Fibroblast of lung (primary cell): ENCODE measurements at regions not wholly inside any gene's neighbourhood (a gene's known extent, or its start where the extent isn't known, plus 50 kb on each side); places are given as distances from the start of the nearest gene placed in this dataset.
"Not testable (repeated sequence)": the region's sequence is repeated elsewhere in the genome, so short reads cannot be mapped to it uniquely, and the experiment has no call there.

Experiments used
- DNase-seq, 2 donors: peaks; one replicate each; pipeline versions ENCODE4 v3.0.0 to v3.0.0-alpha.2; 2010; ENCODE audit warnings: low read depth in 2 of 2
- H2AFZ ChIP-seq: 2 replicates; pipeline ENCODE4 v1.5.1; 2012; ENCODE audit warnings: low read length, control low read depth, inconsistent platforms
- H3K27ac ChIP-seq: 2 replicates; pipeline ENCODE4 v1.5.1; 2011; ENCODE audit warnings: low read length, control low read depth; ENCODE audit not compliant: insufficient read depth
- H3K27me3 ChIP-seq: 2 replicates; pipeline ENCODE4 v1.5.1; 2011; ENCODE audit warnings: mild to moderate bottlenecking, low read length; ENCODE audit not compliant: control insufficient read depth, insufficient read depth
- H3K36me3 ChIP-seq: 2 replicates; pipeline ENCODE4 v1.5.1; 2011; ENCODE audit warnings: low read length; ENCODE audit not compliant: control insufficient read depth, insufficient read depth
- H3K4me1 ChIP-seq: 2 replicates; pipeline ENCODE4 v1.5.1; 2011; ENCODE audit warnings: low read length; ENCODE audit not compliant: control insufficient read depth, insufficient read depth; ENCODE audit errors: extremely low read depth
- H3K4me2 ChIP-seq: 2 replicates; pipeline ENCODE4 v1.5.1; 2011; ENCODE audit warnings: low read length, control low read depth; ENCODE audit not compliant: insufficient read depth; ENCODE audit errors: extremely low read depth
- H3K4me3 ChIP-seq, 4 experiments: fragments of 200-600 bp in 1 of 4; sonication (generic) in 1 of 4; replicated peaks in 1 of 4; 2 replicates each; pipeline ENCODE4 v1.5.1; 2011 to 2016; ENCODE audit warnings: low read length in 4 of 4, low read depth in 3 of 4, mild to moderate bottlenecking in 3 of 4, control low read depth in 2 of 4, inconsistent platforms in 1 of 4, mixed read lengths in 1 of 4; ENCODE audit not compliant: insufficient read depth in 1 of 4; ENCODE audit errors: control extremely low read depth in 1 of 4
- H3K79me2 ChIP-seq: 2 replicates; pipeline ENCODE4 v1.5.1; 2012; ENCODE audit warnings: mild to moderate bottlenecking, low read length, inconsistent platforms; ENCODE audit not compliant: control insufficient read depth, insufficient read depth
- H3K9ac ChIP-seq: 2 replicates; pipeline ENCODE4 v1.5.1; 2011; ENCODE audit warnings: mild to moderate bottlenecking, low read length, control low read depth; ENCODE audit not compliant: insufficient read depth
- H3K9me3 ChIP-seq: 2 replicates; pipeline ENCODE4 v1.5.1; 2012; ENCODE audit warnings: low read depth, low read length; ENCODE audit not compliant: control insufficient read depth, insufficient read depth
- H4K20me1 ChIP-seq: 2 replicates; pipeline ENCODE4 v1.5.1; 2011; ENCODE audit warnings: low read length; ENCODE audit not compliant: control insufficient read depth, insufficient read depth; ENCODE audit errors: extremely low read depth
- EZH2 ChIP-seq: IDR thresholded peaks from 2 replicates; pipeline ENCODE4 v1.5.1; 2012; ENCODE audit warnings: low read length, control low read depth, mild to moderate bottlenecking; ENCODE audit errors: missing control alignments
- TF ChIP-seq, protein P1 (sequence below), 2 donors: IDR thresholded peaks in 1 of 2; conservative IDR thresholded peaks in 1 of 2; 1 replicate in 1 of 2; 2 replicates in 1 of 2; pipeline ENCODE4 v1.5.1; 2011 to 2012; ENCODE audit warnings: low read length in 2 of 2, control low read depth in 1 of 2, inconsistent platforms in 1 of 2, low read depth in 1 of 2, mild to moderate bottlenecking in 1 of 2

DNA sequence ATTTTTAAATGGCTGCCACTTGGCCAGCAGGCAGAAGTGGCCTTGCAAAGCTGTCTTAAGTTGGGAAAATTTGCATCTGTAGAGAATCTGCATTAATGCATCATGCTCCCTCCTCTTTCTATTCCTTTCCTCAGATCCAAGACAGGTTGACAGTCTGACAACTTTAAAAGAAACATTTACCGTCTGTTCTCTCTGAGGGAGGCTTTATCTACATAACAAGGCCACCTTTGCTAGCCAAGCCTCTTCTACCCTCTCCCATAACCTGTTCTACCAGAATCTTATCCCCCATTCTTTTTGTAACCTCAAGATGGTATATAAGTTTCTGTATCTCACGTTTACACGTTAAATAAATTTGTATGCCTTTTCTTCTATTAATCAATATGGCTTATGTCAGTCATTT lies 271.9 kb downstream of the OSTF1 start:
- TF ChIP-seq, protein P1, sequence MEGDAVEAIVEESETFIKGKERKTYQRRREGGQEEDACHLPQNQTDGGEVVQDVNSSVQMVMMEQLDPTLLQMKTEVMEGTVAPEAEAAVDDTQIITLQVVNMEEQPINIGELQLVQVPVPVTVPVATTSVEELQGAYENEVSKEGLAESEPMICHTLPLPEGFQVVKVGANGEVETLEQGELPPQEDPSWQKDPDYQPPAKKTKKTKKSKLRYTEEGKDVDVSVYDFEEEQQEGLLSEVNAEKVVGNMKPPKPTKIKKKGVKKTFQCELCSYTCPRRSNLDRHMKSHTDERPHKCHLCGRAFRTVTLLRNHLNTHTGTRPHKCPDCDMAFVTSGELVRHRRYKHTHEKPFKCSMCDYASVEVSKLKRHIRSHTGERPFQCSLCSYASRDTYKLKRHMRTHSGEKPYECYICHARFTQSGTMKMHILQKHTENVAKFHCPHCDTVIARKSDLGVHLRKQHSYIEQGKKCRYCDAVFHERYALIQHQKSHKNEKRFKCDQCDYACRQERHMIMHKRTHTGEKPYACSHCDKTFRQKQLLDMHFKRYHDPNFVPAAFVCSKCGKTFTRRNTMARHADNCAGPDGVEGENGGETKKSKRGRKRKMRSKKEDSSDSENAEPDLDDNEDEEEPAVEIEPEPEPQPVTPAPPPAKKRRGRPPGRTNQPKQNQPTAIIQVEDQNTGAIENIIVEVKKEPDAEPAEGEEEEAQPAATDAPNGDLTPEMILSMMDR (conservative IDR thresholded peaks at IDR 0.05 in 1 of 2, IDR thresholded peaks at IDR 0.05 in 1 of 2; ENCODE audit: low read depth in 1 of 2, low read length in 2 of 2) = no peak
- TF ChIP-seq EZH2 = no peak
- H3K79me2 ChIP-seq = no peaks in the 10 kb centered on the region
- H3K27ac ChIP-seq = no peak overlapping the region
- H3K4me2 ChIP-seq = no peak overlapping the region
- H4K20me1 ChIP-seq = no peaks in the 10 kb centered on the region
- no peak overlapping the region for H3K4me3 ChIP-seq
- no peaks in the 10 kb centered on the region for H3K36me3 ChIP-seq
- H3K27me3 ChIP-seq = no peaks in the 10 kb centered on the region
- H3K9ac ChIP-seq = no peak overlapping the region
- H2AFZ ChIP-seq = no peak overlapping the region
- H3K4me1 ChIP-seq = no peaks in the 10 kb centered on the region
- no peaks in the 10 kb centered on the region for H3K9me3 ChIP-seq
- DNase-seq = no peak

GRCh38 chr9:75362446-75362845 lies 274.1 kb downstream of the OSTF1 start:
- H3K4me1 ChIP-seq, H3K27me3 ChIP-seq, H3K9ac ChIP-seq, H3K27ac ChIP-seq, H4K20me1 ChIP-seq, H3K4me3 ChIP-seq, H3K36me3 ChIP-seq, H3K4me2 ChIP-seq, H3K9me3 ChIP-seq, DNase-seq, H2AFZ ChIP-seq, H3K79me2 ChIP-seq: not testable (repeated sequence)

DNA sequence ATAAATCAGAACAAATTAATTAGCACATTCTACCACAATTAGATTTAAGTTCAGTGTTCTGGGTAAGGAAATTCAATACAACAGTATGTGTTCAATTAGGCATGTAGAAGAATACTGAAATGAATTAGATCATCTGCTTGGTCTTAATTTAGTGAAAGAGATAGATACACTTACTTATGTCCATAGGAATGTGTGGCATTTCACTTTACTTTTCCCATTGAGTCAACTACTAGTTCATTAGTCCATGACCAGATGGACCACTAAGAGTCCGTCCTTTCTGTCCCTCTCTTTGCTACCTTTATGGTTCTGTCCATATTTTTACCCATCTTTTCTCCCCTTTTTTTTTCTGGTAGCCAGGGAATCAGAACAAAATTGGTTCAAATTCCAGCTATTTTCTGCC lies 276.9 kb downstream of the OSTF1 start:
- no peaks in the 10 kb centered on the region for H4K20me1 ChIP-seq
- H3K4me1 ChIP-seq = no peaks in the 10 kb centered on the region
- no peak overlapping the region for H2AFZ ChIP-seq
- peak in 1 of 2 donors; percentile 28 for DNase-seq
- H3K36me3 ChIP-seq = no peaks in the 10 kb centered on the region
- no peak overlapping the region for H3K27ac ChIP-seq
- no peaks in the 10 kb centered on the region for H3K27me3 ChIP-seq
- H3K4me3 ChIP-seq = no peak overlapping the region
- no peak for TF ChIP-seq EZH2
- TF ChIP-seq, protein P1 (conservative IDR thresholded peaks at IDR 0.05 in 1 of 2, IDR thresholded peaks at IDR 0.05 in 1 of 2; ENCODE audit: low read depth in 1 of 2, low read length in 2 of 2) = no peak
- no peak overlapping the region for H3K9ac ChIP-seq
- H3K4me2 ChIP-seq = no peak overlapping the region
- no peaks in the 10 kb centered on the region for H3K79me2 ChIP-seq
- H3K9me3 ChIP-seq = no peaks in the 10 kb centered on the region
